SJSA1 (cell line): ENCODE measurements at regions not wholly inside any gene's neighbourhood (a gene's known extent, or its start where the extent isn't known, plus 50 kb on each side); places are given as distances from the start of the nearest gene placed in this dataset.

Experiments
- DNase-seq, 2 experiments: peaks; one replicate each; pipeline ENCODE4 v3.0.0-alpha.2; 2015 to 2020; ENCODE audit warnings: low spot score in 2 of 2, low read depth in 1 of 2
- H3K27ac ChIP-seq: fragments of 250-450 bp; sonication (Bioruptor Pico); 2 replicates; pipeline ENCODE4 v1.5.1; 2020; ENCODE audit warnings: mild to moderate bottlenecking, moderate library complexity
- H3K27me3 ChIP-seq: fragments of 250-450 bp; sonication (Bioruptor Pico); replicated peaks from 2 replicates; pipeline ENCODE4 v1.5.1; 2020; ENCODE audit warnings: mild to moderate bottlenecking, moderate library complexity
- H3K36me3 ChIP-seq: fragments of 250-450 bp; sonication (Bioruptor Pico); 2 replicates; pipeline ENCODE4 v1.5.1; 2020; ENCODE audit warnings: mild to moderate bottlenecking
- H3K4me1 ChIP-seq: fragments of 250-450 bp; sonication (Bioruptor Pico); replicated peaks from 2 replicates; pipeline ENCODE4 v1.6.1; 2021; ENCODE audit warnings: mild to moderate bottlenecking
- H3K4me3 ChIP-seq: fragments of 250-450 bp; sonication (Bioruptor Pico); 2 replicates; pipeline ENCODE4 v1.5.1; 2020; ENCODE audit warnings: mild to moderate bottlenecking
- H3K9me3 ChIP-seq: fragments of 250-450 bp; sonication (Bioruptor Pico); replicated peaks from 2 replicates; pipeline ENCODE4 v1.5.1; 2020; ENCODE audit warnings: mild to moderate bottlenecking

- Histone ChIP-seq H3K4me1 (peaks cover 27% of the 10 kb centered on the region), H3K27ac (no peak overlapping the region), H3K27me3 (no peaks in the 10 kb centered on the region), H3K36me3 (no peaks in the 10 kb centered on the region), H3K4me3 (no peak overlapping the region), H3K9me3 (no peaks in the 10 kb centered on the region)
- DNase-seq, result no peak
These were observed 134.5 kb upstream of the MED13L start for GRCh38 chr12:116411977-116412376.

GRCh38 chr12:116414891-116415290 is 137.4 kb upstream of the MED13L start:
- H3K27me3 ChIP-seq, result no peaks in the 10 kb centered on the region
- no peak overlapping the region for H3K27ac ChIP-seq
- DNase-seq, result no peak
- peaks cover 35% of the 10 kb centered on the region for H3K4me1 ChIP-seq
- H3K4me3 ChIP-seq, result no peak overlapping the region
- no peaks in the 10 kb centered on the region for H3K36me3 ChIP-seq
- H3K9me3 ChIP-seq, result peaks cover 3% of the 10 kb centered on the region; the same call in 1 of the 2 replicates

- DNase-seq, result no peak
- H3K9me3 ChIP-seq, result peaks cover 3% of the 10 kb centered on the region; the same call in 1 of the 2 replicates
- no peak overlapping the region for H3K27ac ChIP-seq
- no peaks in the 10 kb centered on the region for H3K36me3 ChIP-seq
- peaks cover 35% of the 10 kb centered on the region for H3K4me1 ChIP-seq
- H3K4me3 ChIP-seq, result no peak overlapping the region
- no peaks in the 10 kb centered on the region for H3K27me3 ChIP-seq
These were observed 138.1 kb upstream of the MED13L start for GRCh38 chr12:116415408-116416108.

GRCh38 chr12:116416166-116416565 is 138.7 kb upstream of the MED13L start:
- Histone ChIP-seq H3K36me3 (no peaks in the 10 kb centered on the region), H3K27ac (no peak overlapping the region), H3K4me3 (no peak overlapping the region), H3K27me3 (no peaks in the 10 kb centered on the region), H3K4me1 (peaks cover 28% of the 10 kb centered on the region), H3K9me3 (peaks cover 3% of the 10 kb centered on the region; the same call in 1 of the 2 replicates)
- DNase-seq, result peak in 1 of 2 experiments; percentile 23

GRCh38 chr12:116418551-116418950 is 140.6 kb upstream of the MAP1LC3B2 start:
- peak; percentile 90 to 94 for DNase-seq
- no peak overlapping the region for H3K4me3 ChIP-seq
- no peaks in the 10 kb centered on the region for H3K27me3 ChIP-seq
- peaks cover 26% of the 10 kb centered on the region for H3K4me1 ChIP-seq
- H3K27ac ChIP-seq, result peak overlapping the region; percentile 62
- no peaks in the 10 kb centered on the region for H3K36me3 ChIP-seq
- H3K9me3 ChIP-seq, result peaks cover 3% of the 10 kb centered on the region; the same call in 1 of the 2 replicates

GRCh38 chr12:116420227-116420880 is 138.8 kb upstream of the MAP1LC3B2 start:
- DNase-seq, result no peak
- Histone ChIP-seq H3K4me3 (no peak overlapping the region), H3K27me3 (no peaks in the 10 kb centered on the region), H3K27ac (no peak overlapping the region), H3K9me3 (peaks cover 3% of the 10 kb centered on the region; the same call in 1 of the 2 replicates), H3K36me3 (no peaks in the 10 kb centered on the region), H3K4me1 (peaks cover 27% of the 10 kb centered on the region)

- DNase-seq, result no peak
- no peaks in the 10 kb centered on the region for H3K27me3 ChIP-seq
- peaks cover 3% of the 10 kb centered on the region; the same call in 1 of the 2 replicates for H3K9me3 ChIP-seq
- H3K4me1 ChIP-seq, result peaks cover 33% of the 10 kb centered on the region
- no peak overlapping the region for H3K4me3 ChIP-seq
- no peaks in the 10 kb centered on the region for H3K36me3 ChIP-seq
- no peak overlapping the region for H3K27ac ChIP-seq
These were observed 137.2 kb upstream of the MAP1LC3B2 start for GRCh38 chr12:116421785-116422538.

GRCh38 chr12:116423094-116423493 is 136.1 kb upstream of the MAP1LC3B2 start:
- Histone ChIP-seq H3K27me3 (no peaks in the 10 kb centered on the region), H3K27ac (no peak overlapping the region), H3K36me3 (no peaks in the 10 kb centered on the region), H3K4me1 (peaks cover 37% of the 10 kb centered on the region), H3K9me3 (peaks cover 3% of the 10 kb centered on the region; the same call in 1 of the 2 replicates), H3K4me3 (no peak overlapping the region)
- no peak for DNase-seq

GRCh38 chr12:116425256-116426193 is 133.7 kb upstream of the MAP1LC3B2 start:
- DNase-seq, result no peak
- Histone ChIP-seq H3K4me3 (no peak overlapping the region), H3K27ac (peak overlapping the region; percentile 29; the same call in 1 of the 2 replicates), H3K27me3 (no peaks in the 10 kb centered on the region), H3K9me3 (no peaks in the 10 kb centered on the region), H3K4me1 (peaks cover 26% of the 10 kb centered on the region), H3K36me3 (no peaks in the 10 kb centered on the region)

- Histone ChIP-seq H3K27me3 (no peaks in the 10 kb centered on the region), H3K27ac (peak overlapping the region; percentile 70), H3K36me3 (no peaks in the 10 kb centered on the region), H3K4me1 (peaks cover 26% of the 10 kb centered on the region), H3K4me3 (no peak overlapping the region), H3K9me3 (no peaks in the 10 kb centered on the region)
- peak; percentile 96 for DNase-seq
These were observed 132.6 kb upstream of the MAP1LC3B2 start for GRCh38 chr12:116426391-116427136.

GRCh38 chr12:116427200-116427930 is 131.8 kb upstream of the MAP1LC3B2 start:
- Histone ChIP-seq H3K36me3 (no peaks in the 10 kb centered on the region), H3K4me3 (no peak overlapping the region), H3K9me3 (no peaks in the 10 kb centered on the region), H3K27ac (peak overlapping the region; percentile 70), H3K4me1 (peaks cover 26% of the 10 kb centered on the region), H3K27me3 (no peaks in the 10 kb centered on the region)
- peak in 1 of 2 experiments; percentile 25 for DNase-seq

- Histone ChIP-seq H3K27ac (no peak overlapping the region), H3K36me3 (no peaks in the 10 kb centered on the region), H3K9me3 (no peaks in the 10 kb centered on the region), H3K4me3 (no peak overlapping the region), H3K4me1 (peaks cover 46% of the 10 kb centered on the region), H3K27me3 (no peaks in the 10 kb centered on the region)
- no peak for DNase-seq
These were observed 129.3 kb upstream of the MAP1LC3B2 start for GRCh38 chr12:116429826-116430360.
